ENCODE measurements at regions not wholly inside any gene's neighbourhood (a gene's known extent, or its start where the extent isn't known, plus 50 kb on each side); places are given as distances from the start of the nearest gene placed in this dataset.

GRCh38 chr1:102595106-102595505 lies 513.2 kb downstream of the COL11A1 start:
- H3K4me3 ChIP-seq (ENCODE audit: low read depth, low read length): no peak overlapping the region
- in situ Hi-C loops (cut with HindIII; ENCODE audit: low sequenced_read_pairs): no loop called here
- DNase-seq (ENCODE audit: low read depth): no peak
- no peak for TF ChIP-seq CTCF (IDR thresholded peaks at IDR 0.05; ENCODE audit: low read depth, low read length, missing control alignments)

DNA sequence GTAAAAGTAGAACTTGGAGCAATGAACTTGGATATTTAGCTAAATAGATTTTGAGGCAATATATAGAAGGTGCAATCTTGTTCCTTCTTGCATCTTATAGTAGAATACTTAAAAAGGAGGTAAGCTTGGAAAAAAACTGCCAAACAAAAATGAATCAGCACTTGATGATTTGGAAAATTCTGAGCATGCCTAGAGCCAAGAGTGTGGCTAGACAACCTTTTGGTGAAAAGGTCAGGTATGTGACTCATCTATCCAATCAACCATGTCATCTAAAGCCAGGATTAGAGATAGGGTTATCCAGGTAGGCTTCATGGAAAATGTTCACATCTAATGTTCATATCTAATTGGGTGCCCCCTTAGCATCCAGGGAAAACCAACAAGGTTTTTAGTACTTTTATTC lies 515.0 kb downstream of the COL11A1 start:
- no peak for DNase-seq (ENCODE audit: low read depth)
- TF ChIP-seq CTCF (IDR thresholded peaks at IDR 0.05; ENCODE audit: low read depth, low read length, missing control alignments): no peak
- in situ Hi-C loops (cut with HindIII; ENCODE audit: low sequenced_read_pairs): no loop called here
- no peak overlapping the region for H3K4me3 ChIP-seq (ENCODE audit: low read depth, low read length)

DNA sequence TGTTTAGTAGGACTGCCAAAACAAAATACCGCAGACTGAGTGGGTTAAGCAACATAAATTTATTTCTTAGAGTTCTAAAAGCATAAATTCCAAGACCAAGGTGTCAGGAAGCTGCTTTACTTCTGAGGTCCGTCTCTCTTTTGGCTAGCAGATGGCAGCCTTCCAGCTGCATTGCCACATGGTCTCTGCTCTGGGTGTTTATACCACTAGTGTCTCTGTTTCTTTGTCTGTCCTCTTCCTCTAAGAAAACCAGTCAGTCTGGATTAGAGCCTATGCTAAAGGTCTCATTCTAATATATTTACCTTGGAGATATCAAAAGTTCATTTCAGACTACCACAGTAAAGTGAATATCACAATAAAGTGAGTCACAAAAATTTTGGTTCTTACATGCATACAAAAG lies 519.8 kb downstream of the COL11A1 start:
- H3K4me3 ChIP-seq (ENCODE audit: low read depth, low read length): no peak overlapping the region
- in situ Hi-C loops (cut with HindIII; ENCODE audit: low sequenced_read_pairs): no loop called here
- TF ChIP-seq CTCF (IDR thresholded peaks at IDR 0.05; ENCODE audit: low read depth, low read length, missing control alignments): no peak
- no peak for DNase-seq (ENCODE audit: low read depth)

GRCh38 chr1:102586022-102586421 lies 522.3 kb downstream of the COL11A1 start:
- no peak overlapping the region for H3K4me3 ChIP-seq (ENCODE audit: low read depth, low read length)
- in situ Hi-C loops (cut with HindIII; ENCODE audit: low sequenced_read_pairs): no loop called here
- no peak for TF ChIP-seq CTCF (IDR thresholded peaks at IDR 0.05; ENCODE audit: low read depth, low read length, missing control alignments)
- DNase-seq (ENCODE audit: low read depth): no peak

- TF ChIP-seq CTCF (IDR thresholded peaks at IDR 0.05; ENCODE audit: low read depth, low read length, missing control alignments): no peak
- DNase-seq (ENCODE audit: low read depth): no peak
- no peak overlapping the region for H3K4me3 ChIP-seq (ENCODE audit: low read depth, low read length)
- in situ Hi-C loops (cut with HindIII; ENCODE audit: low sequenced_read_pairs): no loop called here
These were observed 527.5 kb downstream of the COL11A1 start for GRCh38 chr1:102580806-102581205.

DNA sequence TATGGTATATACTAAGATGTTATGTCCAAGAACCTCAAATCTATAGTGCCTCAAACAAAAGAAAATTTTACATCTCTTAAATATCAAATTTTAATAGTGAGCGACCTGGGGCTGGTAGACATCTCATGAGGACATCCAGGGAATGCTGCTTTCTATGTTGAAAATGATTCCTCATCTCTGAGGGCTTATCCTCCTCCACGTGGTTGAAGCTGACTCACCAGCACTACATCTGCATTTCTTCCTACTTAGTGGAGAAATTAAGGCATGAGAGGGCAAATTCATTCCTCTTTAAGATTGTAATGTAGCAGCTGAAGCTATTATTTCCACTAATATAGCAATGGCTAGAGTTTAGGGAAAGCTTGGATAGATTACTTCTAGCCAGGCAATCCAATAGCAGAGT lies 529.5 kb downstream of the COL11A1 start:
- TF ChIP-seq CTCF (IDR thresholded peaks at IDR 0.05; ENCODE audit: low read depth, low read length, missing control alignments): no peak
- DNase-seq (ENCODE audit: low read depth): no peak
- no peak overlapping the region for H3K4me3 ChIP-seq (ENCODE audit: low read depth, low read length)
- in situ Hi-C loops (cut with HindIII; ENCODE audit: low sequenced_read_pairs): no loop called here

DNA sequence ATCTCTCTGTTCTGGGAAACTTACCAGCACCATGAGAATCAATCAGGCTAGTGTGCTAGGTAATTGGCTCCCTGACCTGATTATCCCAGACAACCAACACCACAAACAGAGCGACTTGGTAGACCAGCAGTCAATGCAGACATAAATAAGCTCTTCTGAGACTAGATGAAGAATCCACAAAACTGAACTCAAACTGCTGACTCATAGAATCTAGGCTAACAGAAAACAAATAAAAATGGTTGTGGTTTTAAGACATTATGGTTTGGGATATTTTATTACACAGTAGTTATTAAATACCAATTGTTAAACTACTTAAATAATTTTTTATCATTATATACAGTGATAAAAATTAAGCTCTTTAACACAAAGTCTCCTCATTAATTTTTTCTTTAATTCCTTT lies 535.7 kb downstream of the COL11A1 start:
- DNase-seq (ENCODE audit: low read depth): no peak
- H3K4me3 ChIP-seq (ENCODE audit: low read depth, low read length): no peak overlapping the region
- in situ Hi-C loops (cut with HindIII; ENCODE audit: low sequenced_read_pairs): no loop called here
- no peak for TF ChIP-seq CTCF (IDR thresholded peaks at IDR 0.05; ENCODE audit: low read depth, low read length, missing control alignments)

Data from astrocyte of the cerebellum (primary cell).